ENCODE measurements at regions not wholly inside any gene's neighbourhood (a gene's known extent, or its start where the extent isn't known, plus 50 kb on each side); places are given as distances from the start of the nearest gene placed in this dataset.
A peak's percentile ranks its signal among the peaks of the same experiment; 100 is the strongest.
"Not testable (repeated sequence)": the region's sequence is repeated elsewhere in the genome, so short reads cannot be mapped to it uniquely, and the experiment has no call there.

GRCh38 chr6:72530750-72531149 is 91.1 kb upstream of the KCNQ5 start:
- no peak for DNase-seq

- DNase-seq: no peak
Observed at GRCh38 chr6:72533606-72534005, 88.3 kb upstream of the KCNQ5 start.

- no peak for DNase-seq
Observed at GRCh38 chr6:72534236-72534635, 87.6 kb upstream of the KCNQ5 start.

GRCh38 chr6:72535124-72535523 is 86.7 kb upstream of the KCNQ5 start:
- DNase-seq: no peak

GRCh38 chr6:72547020-72547419 is 74.8 kb upstream of the KCNQ5 start:
- no peak for DNase-seq

- DNase-seq: no peak
Observed at GRCh38 chr6:72551470-72551869, 70.4 kb upstream of the KCNQ5 start.

GRCh38 chr6:72552938-72553337 is 68.9 kb upstream of the KCNQ5 start:
- no peak for DNase-seq

- peak in 1 of 58 donors; percentile 0 for DNase-seq
Observed at GRCh38 chr6:72553531-72554511, 68.0 kb upstream of the KCNQ5 start.

- no peak for DNase-seq
Observed at GRCh38 chr6:72554761-72555221, 67.1 kb upstream of the KCNQ5 start.

GRCh38 chr6:72559067-72559466 is 62.8 kb upstream of the KCNQ5 start:
- DNase-seq: no peak

GRCh38 chr6:72559555-72559954 is 62.3 kb upstream of the KCNQ5 start:
- DNase-seq: no peak

GRCh38 chr6:72560721-72561593 is 60.9 kb upstream of the KCNQ5 start:
- DNase-seq: no peak

- no peak for DNase-seq
Observed at GRCh38 chr6:72561629-72562028, 60.2 kb upstream of the KCNQ5 start.

GRCh38 chr6:72564231-72564630 is 57.6 kb upstream of the KCNQ5 start:
- DNase-seq: no peak

GRCh38 chr6:72571993-72572392 is 49.9 kb upstream of the KCNQ5 start:
- DNase-seq: not testable (repeated sequence)

Measured in anterior cingulate cortex (tissue), 58 donors.